ENCODE measurements at regions not wholly inside any gene's neighbourhood (a gene's known extent, or its start where the extent isn't known, plus 50 kb on each side); places are given as distances from the start of the nearest gene placed in this dataset.

DNA sequence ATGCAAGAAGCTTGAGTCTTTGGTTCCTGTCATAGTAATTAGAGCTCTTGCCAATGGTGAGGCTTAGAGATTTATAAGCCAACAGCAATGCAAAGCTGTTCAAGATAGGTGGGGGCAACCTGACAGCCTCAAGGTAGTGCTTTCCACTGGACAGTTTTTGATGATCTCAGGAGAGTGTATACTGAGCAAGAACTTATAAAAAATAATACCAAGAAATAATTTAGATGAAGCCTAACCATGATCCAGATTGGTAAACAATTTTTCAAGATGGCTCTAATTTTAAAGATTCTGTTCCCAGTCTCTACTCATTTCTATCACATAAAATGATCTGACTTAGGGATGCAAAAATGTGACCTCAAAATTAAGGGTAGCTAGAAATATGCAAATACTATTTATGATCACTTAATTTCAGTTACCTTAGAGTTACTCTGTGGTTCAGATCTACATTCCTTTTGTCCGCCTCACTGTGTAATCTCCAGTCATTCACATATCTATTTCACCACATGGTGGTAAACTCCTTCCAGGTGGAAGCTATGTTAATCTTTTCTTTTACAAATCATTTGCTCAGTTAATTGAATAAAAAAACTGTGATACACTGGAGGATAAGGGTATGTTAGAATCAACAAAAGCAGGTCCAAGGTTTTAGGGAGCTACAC lies 1228.0 kb upstream of the C9orf72 start:
- no peaks in the 10 kb centered on the region for H3K9me3 ChIP-seq (ENCODE audit: control insufficient read depth, low read length)
- H3K36me3 ChIP-seq (ENCODE audit: control insufficient read depth, insufficient read depth, low read length), result no peaks in the 10 kb centered on the region
- no peaks in the 10 kb centered on the region for H3K27me3 ChIP-seq (ENCODE audit: control insufficient read depth, insufficient read depth, low read length, poor library complexity, severe bottlenecking)
- H3K4me3 ChIP-seq (ENCODE audit: insufficient read depth, low read depth, low read length), result no peak overlapping the region
- no peak overlapping the region for H3K27ac ChIP-seq (ENCODE audit: insufficient read depth, low read depth, low read length, poor library complexity, severe bottlenecking)
- WGBS, 2 experiments, result 100% methylated on average over 1 of the region's 1 CpG
- no peaks in the 10 kb centered on the region for H3K4me1 ChIP-seq (ENCODE audit: control insufficient read depth, insufficient read depth, low read length)

DNA sequence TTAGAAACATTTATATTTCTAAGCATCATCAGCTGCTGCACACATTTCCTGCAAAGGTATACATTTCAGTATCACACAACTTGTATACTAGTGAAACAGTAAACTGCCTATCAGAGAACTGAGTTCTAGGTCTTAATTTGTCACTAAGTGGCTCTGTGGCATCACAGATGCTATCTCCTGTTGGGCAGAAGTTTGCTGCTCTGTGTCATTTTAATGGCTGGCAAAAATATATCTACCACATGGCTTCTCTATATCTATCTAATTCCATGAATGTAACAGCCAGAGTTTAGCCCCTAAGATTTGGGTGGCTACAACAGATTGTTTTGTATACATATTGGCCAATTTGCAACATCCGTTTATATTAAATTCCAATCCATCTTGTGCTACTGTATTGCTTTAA lies 1231.9 kb upstream of the C9orf72 start:
- Histone ChIP-seq H3K4me3 (ENCODE audit: insufficient read depth, low read depth, low read length) (no peak overlapping the region), H3K9me3 (ENCODE audit: control insufficient read depth, low read length) (no peaks in the 10 kb centered on the region), H3K36me3 (ENCODE audit: control insufficient read depth, insufficient read depth, low read length) (no peaks in the 10 kb centered on the region), H3K27ac (ENCODE audit: insufficient read depth, low read depth, low read length, poor library complexity, severe bottlenecking) (no peak overlapping the region), H3K27me3 (ENCODE audit: control insufficient read depth, insufficient read depth, low read length, poor library complexity, severe bottlenecking) (no peaks in the 10 kb centered on the region), H3K4me1 (ENCODE audit: control insufficient read depth, insufficient read depth, low read length) (no peaks in the 10 kb centered on the region)
- 91% methylated on average over 1 of the region's 1 CpG; no CpG with 5 or more reads in 1 of the 2 experiments for WGBS, 2 experiments

DNA sequence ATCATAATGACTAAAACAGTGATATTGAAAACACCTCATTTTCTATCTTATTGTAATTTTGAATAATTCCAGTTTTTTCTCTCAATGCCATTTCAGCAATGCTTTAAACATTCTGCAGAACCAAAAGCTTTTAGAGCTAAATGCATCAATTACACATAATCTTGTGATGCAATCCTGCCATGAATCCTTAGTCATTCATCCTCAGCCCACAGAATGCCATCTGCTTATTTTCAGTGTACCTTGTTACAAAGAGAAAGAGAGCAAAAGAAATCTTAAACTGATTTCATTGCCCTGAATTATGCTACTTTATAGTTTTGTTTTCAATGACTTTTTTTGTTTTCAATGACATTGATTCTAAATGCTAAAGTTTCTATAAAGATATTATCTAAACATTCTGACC lies 1234.8 kb upstream of the C9orf72 start:
- Histone ChIP-seq H3K27ac (ENCODE audit: insufficient read depth, low read depth, low read length, poor library complexity, severe bottlenecking) (no peak overlapping the region), H3K36me3 (ENCODE audit: control insufficient read depth, insufficient read depth, low read length) (no peaks in the 10 kb centered on the region), H3K4me1 (ENCODE audit: control insufficient read depth, insufficient read depth, low read length) (no peaks in the 10 kb centered on the region), H3K9me3 (ENCODE audit: control insufficient read depth, low read length) (no peaks in the 10 kb centered on the region), H3K4me3 (ENCODE audit: insufficient read depth, low read depth, low read length) (no peak overlapping the region), H3K27me3 (ENCODE audit: control insufficient read depth, insufficient read depth, low read length, poor library complexity, severe bottlenecking) (no peaks in the 10 kb centered on the region)

DNA sequence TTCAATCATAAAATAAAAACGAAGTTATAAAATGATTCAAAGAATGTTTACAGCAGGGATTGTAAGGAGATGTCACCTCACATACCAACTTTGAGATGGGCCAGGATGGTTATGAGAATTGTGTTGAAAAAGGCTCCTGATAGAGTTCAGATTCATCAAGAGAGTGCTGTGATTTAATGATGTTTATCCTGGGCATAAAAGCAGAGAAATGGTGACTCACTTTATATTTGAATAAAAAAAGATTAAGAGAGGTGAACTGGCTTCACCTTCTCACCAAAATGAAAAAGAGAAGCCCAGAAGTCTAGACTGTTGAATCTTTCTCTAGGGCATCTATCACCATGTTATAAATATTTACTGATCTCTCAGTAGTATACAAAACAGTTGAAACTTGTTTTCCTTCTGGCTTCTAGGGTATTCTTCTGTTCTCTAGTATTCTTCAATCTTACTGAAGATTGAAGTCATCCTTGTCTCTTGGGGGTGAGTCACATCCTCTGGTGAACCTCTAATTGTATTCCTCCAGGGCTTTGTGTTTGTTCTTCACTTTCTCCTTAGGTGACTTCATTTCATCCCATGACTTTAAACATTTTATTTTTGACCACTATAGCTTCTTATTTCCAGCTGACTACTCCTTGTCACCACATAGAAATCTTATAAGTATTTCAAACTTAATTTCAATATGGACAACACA lies 1237.3 kb upstream of the C9orf72 start:
- H3K27me3 ChIP-seq (ENCODE audit: control insufficient read depth, insufficient read depth, low read length, poor library complexity, severe bottlenecking), result no peaks in the 10 kb centered on the region
- no peaks in the 10 kb centered on the region for H3K4me1 ChIP-seq (ENCODE audit: control insufficient read depth, insufficient read depth, low read length)
- H3K9me3 ChIP-seq (ENCODE audit: control insufficient read depth, low read length), result no peaks in the 10 kb centered on the region
- 91% methylated on average over 1 of the region's 1 CpG; no CpG with 5 or more reads in 1 of the 2 experiments for WGBS, 2 experiments
- no peak overlapping the region for H3K4me3 ChIP-seq (ENCODE audit: insufficient read depth, low read depth, low read length)
- H3K27ac ChIP-seq (ENCODE audit: insufficient read depth, low read depth, low read length, poor library complexity, severe bottlenecking), result no peak overlapping the region
- H3K36me3 ChIP-seq (ENCODE audit: control insufficient read depth, insufficient read depth, low read length), result no peaks in the 10 kb centered on the region

DNA sequence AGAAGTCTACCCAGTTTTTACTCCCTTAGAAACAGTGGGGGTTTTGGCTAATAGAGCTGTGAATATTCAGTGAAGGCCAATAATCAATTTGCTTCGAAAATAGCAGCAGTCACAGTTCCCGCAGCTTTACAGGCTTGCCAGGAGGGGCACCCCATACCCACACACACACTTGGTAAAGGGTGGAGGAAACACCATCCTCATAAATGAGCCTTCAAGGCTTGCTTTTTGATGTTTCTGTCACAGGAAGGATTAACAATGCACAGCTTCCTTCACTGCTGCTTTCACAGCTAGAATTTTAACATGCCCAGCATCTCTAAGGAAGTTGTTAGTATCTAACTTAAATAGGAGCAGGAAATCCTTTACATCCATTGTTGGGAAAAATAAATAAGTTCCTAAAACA lies 1247.5 kb upstream of the C9orf72 start:
- no peaks in the 10 kb centered on the region for H3K4me1 ChIP-seq (ENCODE audit: control insufficient read depth, insufficient read depth, low read length)
- WGBS, 2 experiments, result 73 to 83% methylated on average over 2 of the region's 2 CpGs
- no peaks in the 10 kb centered on the region for H3K9me3 ChIP-seq (ENCODE audit: control insufficient read depth, low read length)
- no peaks in the 10 kb centered on the region for H3K36me3 ChIP-seq (ENCODE audit: control insufficient read depth, insufficient read depth, low read length)
- no peaks in the 10 kb centered on the region for H3K27me3 ChIP-seq (ENCODE audit: control insufficient read depth, insufficient read depth, low read length, poor library complexity, severe bottlenecking)
- H3K27ac ChIP-seq (ENCODE audit: insufficient read depth, low read depth, low read length, poor library complexity, severe bottlenecking), result no peak overlapping the region
- H3K4me3 ChIP-seq (ENCODE audit: insufficient read depth, low read depth, low read length), result no peak overlapping the region

DNA sequence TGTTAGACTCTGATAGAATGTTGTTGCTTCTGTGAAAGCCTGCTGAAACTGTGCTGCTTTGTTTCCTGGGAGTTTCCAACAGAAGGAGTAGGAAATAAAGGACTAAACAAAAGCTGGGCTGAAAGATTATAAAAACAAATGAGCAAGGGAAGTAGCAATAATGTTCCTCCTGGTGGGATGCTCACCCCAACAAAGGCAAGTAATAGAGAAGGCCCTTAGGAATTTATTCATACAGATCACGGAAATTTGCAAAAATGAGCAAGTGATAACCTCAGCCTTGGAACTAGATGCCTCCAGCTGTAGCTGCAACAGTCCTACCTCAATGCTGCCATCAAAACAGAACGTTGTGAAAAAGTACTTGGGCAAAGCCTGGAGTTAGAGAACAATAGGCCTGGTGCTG lies 1248.0 kb upstream of the C9orf72 start:
- Histone ChIP-seq H3K4me3 (ENCODE audit: insufficient read depth, low read depth, low read length) (no peak overlapping the region), H3K27ac (ENCODE audit: insufficient read depth, low read depth, low read length, poor library complexity, severe bottlenecking) (no peak overlapping the region), H3K27me3 (ENCODE audit: control insufficient read depth, insufficient read depth, low read length, poor library complexity, severe bottlenecking) (no peaks in the 10 kb centered on the region), H3K36me3 (ENCODE audit: control insufficient read depth, insufficient read depth, low read length) (no peaks in the 10 kb centered on the region), H3K9me3 (ENCODE audit: control insufficient read depth, low read length) (no peaks in the 10 kb centered on the region), H3K4me1 (ENCODE audit: control insufficient read depth, insufficient read depth, low read length) (no peaks in the 10 kb centered on the region)
- WGBS, 2 experiments, result 50 to 52% methylated on average over 2 of the region's 2 CpGs

DNA sequence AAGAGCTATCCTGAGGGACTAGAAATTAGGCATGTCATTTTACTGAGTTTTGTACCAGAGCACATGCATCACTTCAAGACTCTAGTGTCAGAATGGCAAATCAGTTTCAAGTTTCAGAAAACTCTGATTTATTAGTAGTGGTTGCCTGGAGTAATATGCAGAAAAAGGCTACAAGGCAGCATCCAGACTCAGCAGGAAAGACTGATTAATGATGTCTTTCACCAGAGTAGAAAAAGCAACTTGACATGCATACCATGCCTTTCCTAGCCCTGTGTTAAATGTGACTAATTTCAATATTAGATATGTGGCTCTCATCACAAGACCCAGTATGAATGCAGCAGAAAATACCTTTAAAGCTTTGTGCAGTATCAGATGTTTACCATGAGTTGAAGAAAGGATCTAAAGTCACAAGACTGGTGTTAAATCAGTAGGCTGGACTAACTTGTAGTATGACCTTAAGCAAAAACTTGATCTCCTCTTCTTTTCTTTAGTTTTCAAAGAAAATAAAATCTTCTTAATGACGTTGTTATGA lies 1251.2 kb upstream of the C9orf72 start:
- no CpG with 5 or more reads among the region's 1 CpG for WGBS, 2 experiments
- no peak overlapping the region for H3K4me3 ChIP-seq (ENCODE audit: insufficient read depth, low read depth, low read length)
- no peaks in the 10 kb centered on the region for H3K9me3 ChIP-seq (ENCODE audit: control insufficient read depth, low read length)
- no peaks in the 10 kb centered on the region for H3K27me3 ChIP-seq (ENCODE audit: control insufficient read depth, insufficient read depth, low read length, poor library complexity, severe bottlenecking)
- no peaks in the 10 kb centered on the region for H3K4me1 ChIP-seq (ENCODE audit: control insufficient read depth, insufficient read depth, low read length)
- no peak overlapping the region for H3K27ac ChIP-seq (ENCODE audit: insufficient read depth, low read depth, low read length, poor library complexity, severe bottlenecking)
- H3K36me3 ChIP-seq (ENCODE audit: control insufficient read depth, insufficient read depth, low read length), result no peaks in the 10 kb centered on the region

DNA sequence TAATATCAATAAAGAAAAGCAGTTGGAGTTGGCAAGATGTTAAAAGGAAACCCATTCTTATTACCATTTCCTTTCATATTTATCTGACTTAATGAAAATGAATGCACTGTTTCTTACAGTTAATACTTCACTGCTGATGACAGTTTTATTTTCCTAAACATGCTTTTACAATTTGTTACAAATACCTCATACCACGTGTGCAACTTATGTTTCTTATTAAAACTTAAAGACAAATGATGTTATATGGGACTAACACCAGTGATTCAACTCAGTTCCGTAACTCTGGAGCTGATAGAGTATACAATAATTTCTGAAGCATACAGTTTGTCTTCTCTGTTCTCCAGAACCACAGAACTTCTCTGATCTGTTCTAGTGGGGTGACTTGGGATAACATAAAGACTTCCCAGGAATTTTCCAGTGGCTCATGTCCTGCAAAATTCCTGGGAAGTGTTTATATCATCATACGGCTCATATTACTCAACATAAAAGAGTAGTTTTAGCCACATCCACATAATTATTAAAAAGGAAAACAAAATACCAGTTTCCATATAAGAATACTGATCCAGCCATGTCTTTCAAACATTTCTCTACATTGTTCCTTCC lies 1259.0 kb upstream of the C9orf72 start:
- H3K27ac ChIP-seq (ENCODE audit: insufficient read depth, low read depth, low read length, poor library complexity, severe bottlenecking), result no peak overlapping the region
- H3K4me3 ChIP-seq (ENCODE audit: insufficient read depth, low read depth, low read length), result no peak overlapping the region
- no peaks in the 10 kb centered on the region for H3K4me1 ChIP-seq (ENCODE audit: control insufficient read depth, insufficient read depth, low read length)
- no peaks in the 10 kb centered on the region for H3K36me3 ChIP-seq (ENCODE audit: control insufficient read depth, insufficient read depth, low read length)
- no peaks in the 10 kb centered on the region for H3K9me3 ChIP-seq (ENCODE audit: control insufficient read depth, low read length)
- no peaks in the 10 kb centered on the region for H3K27me3 ChIP-seq (ENCODE audit: control insufficient read depth, insufficient read depth, low read length, poor library complexity, severe bottlenecking)
- WGBS, 2 experiments, result 89 to 100% methylated on average over 2 to 3 of the region's 3 CpGs

DNA sequence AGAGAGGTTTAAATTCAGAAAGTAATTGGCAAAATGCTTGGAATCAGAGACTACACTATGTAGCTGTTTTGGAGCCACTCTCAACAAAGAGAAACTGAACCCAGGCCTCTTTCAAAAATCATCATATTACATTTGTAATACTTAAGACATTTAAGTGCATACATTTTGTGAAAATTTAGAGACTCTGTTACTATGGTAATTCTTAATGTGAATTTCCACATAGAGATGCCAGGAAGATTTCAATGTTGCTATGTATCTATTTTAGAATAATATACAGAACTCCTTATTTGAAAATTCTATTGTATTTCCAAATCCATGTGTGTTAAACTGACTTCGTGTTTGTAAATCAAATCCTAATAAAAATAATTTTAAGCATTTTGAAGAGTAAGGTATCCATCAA lies 1260.9 kb upstream of the C9orf72 start:
- H3K4me1 ChIP-seq (ENCODE audit: control insufficient read depth, insufficient read depth, low read length), result no peaks in the 10 kb centered on the region
- no peaks in the 10 kb centered on the region for H3K36me3 ChIP-seq (ENCODE audit: control insufficient read depth, insufficient read depth, low read length)
- WGBS, 2 experiments, result no CpG with 5 or more reads among the region's 1 CpG
- H3K27me3 ChIP-seq (ENCODE audit: control insufficient read depth, insufficient read depth, low read length, poor library complexity, severe bottlenecking), result no peaks in the 10 kb centered on the region
- H3K27ac ChIP-seq (ENCODE audit: insufficient read depth, low read depth, low read length, poor library complexity, severe bottlenecking), result no peak overlapping the region
- H3K4me3 ChIP-seq (ENCODE audit: insufficient read depth, low read depth, low read length), result no peak overlapping the region
- H3K9me3 ChIP-seq (ENCODE audit: control insufficient read depth, low read length), result no peaks in the 10 kb centered on the region

DNA sequence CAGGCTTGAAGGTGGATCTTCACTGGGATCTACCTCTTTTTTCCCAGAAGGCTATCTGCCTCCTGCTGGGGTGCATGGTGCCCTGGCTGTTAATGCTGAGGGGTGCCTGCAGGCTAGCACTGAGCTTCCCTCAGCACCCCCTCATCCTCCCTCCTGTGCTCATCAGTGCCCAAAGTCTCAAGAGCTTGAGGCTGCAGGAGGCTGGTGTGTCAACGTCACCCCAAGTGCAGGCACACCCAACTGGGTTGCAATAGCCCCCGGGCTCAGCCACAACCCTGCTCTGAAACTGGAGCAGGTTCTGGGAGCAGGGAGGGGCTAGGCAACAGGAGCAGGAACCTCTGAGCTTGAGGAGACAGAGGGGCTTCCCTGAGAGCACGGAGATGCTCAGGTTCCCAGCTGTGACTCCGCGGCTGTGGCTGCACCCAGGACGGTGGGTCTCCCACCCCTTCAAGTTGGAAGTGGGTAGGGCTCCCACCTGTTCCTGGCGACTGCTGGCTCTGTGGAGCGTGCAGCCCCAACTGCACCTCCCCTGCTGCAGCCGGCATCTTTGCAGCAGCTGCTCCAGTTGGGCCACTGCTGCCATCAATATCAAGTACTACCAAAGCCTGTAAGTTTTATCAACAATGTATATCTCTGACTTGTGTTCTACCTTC lies 1266.6 kb upstream of the C9orf72 start:
- WGBS, 2 experiments, result 94 to 95% methylated on average over 9 of the region's 9 CpGs
- H3K9me3 ChIP-seq (ENCODE audit: control insufficient read depth, low read length), result no peaks in the 10 kb centered on the region
- no peaks in the 10 kb centered on the region for H3K4me1 ChIP-seq (ENCODE audit: control insufficient read depth, insufficient read depth, low read length)
- no peak overlapping the region for H3K4me3 ChIP-seq (ENCODE audit: insufficient read depth, low read depth, low read length)
- H3K27ac ChIP-seq (ENCODE audit: insufficient read depth, low read depth, low read length, poor library complexity, severe bottlenecking), result no peak overlapping the region
- H3K27me3 ChIP-seq (ENCODE audit: control insufficient read depth, insufficient read depth, low read length, poor library complexity, severe bottlenecking), result no peaks in the 10 kb centered on the region
- H3K36me3 ChIP-seq (ENCODE audit: control insufficient read depth, insufficient read depth, low read length), result no peaks in the 10 kb centered on the region

Data from ectodermal cell (in vitro differentiated cells).